ENCODE measurements at regions not wholly inside any gene's neighbourhood (a gene's known extent, or its start where the extent isn't known, plus 50 kb on each side); places are given as distances from the start of the nearest gene placed in this dataset.
"Not testable (repeated sequence)": the region's sequence is repeated elsewhere in the genome, so short reads cannot be mapped to it uniquely, and the experiment has no call there.

DNA sequence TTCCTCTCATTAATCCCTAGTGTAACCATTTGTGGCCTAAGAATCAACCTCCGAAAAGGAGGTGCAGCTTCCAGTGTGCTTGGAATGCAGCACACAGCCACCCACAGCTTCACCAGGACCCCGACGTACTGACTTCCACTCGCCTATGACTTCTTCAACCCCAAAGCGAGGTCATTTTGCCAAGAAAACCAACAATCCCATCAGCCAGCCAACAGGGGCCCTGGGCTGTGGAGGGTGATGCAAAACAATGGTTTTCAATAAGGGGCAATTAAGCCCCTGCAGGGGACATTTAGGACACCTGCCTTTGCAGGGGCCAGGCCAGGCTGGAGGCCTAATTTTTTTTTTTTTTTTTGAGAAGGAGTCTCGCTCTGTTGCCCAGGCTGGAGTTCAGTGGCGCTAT is 158.1 kb upstream of the SKOR2 start:
- no peak for DNase-seq (ENCODE audit: low spot score)

DNA sequence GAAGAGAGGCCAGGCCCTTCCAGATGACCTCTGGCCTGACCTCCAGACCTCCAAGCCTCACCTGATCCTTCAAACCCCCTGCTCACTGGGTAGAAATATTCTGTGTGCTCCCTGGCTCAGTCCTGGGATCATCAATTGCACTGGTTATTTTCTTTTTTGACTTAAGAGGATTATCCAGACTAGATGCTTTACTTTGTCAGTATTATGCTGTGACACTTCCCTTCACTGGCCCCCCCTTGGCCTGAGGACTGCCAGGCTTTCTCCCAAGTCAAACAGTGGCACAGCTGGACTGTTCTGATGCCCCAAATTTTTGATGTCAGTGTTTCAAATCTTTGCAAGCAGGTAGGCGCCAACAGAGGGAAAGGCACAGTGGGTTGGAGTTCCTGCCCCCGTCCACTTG is 156.3 kb upstream of the SKOR2 start:
- no peak for DNase-seq (ENCODE audit: low spot score)

DNA sequence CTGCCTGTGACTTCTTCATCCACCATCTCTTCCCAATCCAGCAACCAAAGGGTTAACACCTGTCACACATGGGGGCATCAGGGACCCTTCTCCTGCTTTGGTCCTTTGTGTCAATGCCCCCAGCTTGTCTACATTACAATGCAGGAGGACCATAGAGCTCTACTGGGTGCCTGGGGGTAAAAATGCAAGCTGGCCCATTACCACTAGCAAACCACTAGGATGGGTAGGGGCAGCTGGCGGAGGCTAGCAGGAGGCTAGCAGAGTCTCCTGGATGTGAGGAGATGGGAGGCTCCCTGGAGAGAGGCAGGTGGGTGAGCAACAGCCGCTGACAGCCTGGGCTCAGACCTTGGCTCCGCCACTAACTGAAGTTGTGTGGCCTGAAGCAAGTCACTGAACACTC is 153.4 kb upstream of the SKOR2 start:
- DNase-seq (ENCODE audit: low spot score), result no peak

GRCh38 chr18:47403949-47404348 is 152.5 kb upstream of the SKOR2 start:
- no peak for DNase-seq (ENCODE audit: low spot score)

DNA sequence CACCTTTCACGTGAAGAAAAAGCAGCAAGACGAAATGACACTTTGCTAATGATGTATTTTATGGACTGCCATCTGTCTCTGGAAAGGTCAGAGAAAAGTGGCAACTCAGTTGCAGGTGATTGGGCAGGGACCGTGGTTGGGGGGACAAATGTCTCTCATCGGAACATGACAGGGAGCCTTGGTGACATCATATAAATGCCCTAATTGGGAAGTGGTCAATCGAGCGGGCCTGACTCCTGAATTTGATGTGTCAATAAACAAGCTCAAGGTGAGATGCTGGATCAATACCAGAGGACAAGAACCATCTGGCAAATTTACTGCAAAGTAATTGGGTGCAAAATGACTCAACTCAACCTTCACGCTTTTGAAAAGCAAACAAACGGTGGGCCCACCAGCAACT is 151.9 kb upstream of the SKOR2 start:
- no peak for DNase-seq (ENCODE audit: low spot score)

DNA sequence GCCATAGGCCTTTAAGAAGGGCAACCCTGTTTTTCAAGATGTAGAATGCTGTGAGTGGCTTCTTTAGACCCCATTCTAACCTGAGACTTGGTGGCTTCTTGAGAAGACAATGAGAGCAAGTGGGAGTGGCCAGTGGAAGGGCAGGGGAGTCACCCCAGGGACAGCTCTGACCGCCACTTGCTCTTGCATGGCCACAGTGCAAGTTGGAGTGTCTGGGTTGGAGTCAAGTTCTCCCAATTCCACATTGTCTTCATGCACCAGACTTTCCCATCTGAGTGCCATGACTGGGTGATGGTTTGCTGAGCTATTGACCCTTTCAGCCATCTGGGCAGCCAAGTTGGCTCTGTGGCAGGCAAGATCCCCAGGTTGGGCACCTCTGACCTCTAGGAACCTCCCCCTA is 148.0 kb upstream of the SKOR2 start:
- DNase-seq (ENCODE audit: low spot score), result no peak

GRCh38 chr18:47397671-47398319 is 146.3 kb upstream of the SKOR2 start:
- DNase-seq (ENCODE audit: low spot score), result no peak

DNA sequence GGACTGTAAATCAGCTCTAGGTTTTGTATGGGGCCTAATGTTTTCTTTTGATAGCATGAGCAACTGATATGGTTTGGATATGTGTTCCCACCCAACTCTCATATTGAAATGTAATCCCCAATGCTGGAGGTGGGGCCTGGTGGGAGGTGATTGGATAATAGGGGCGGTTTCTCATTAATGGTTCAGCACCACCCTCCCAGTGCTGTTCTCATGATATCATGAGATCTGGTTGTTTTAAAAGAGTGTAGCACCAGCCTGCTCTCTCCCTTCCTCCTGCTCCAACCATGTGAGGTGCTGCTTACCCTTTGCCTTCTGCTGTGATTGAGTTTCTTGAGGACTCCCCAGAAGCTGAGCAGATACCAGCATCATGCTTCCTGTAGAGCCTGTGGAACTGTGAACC is 140.2 kb upstream of the SKOR2 start:
- no peak for DNase-seq (ENCODE audit: low spot score)

DNA sequence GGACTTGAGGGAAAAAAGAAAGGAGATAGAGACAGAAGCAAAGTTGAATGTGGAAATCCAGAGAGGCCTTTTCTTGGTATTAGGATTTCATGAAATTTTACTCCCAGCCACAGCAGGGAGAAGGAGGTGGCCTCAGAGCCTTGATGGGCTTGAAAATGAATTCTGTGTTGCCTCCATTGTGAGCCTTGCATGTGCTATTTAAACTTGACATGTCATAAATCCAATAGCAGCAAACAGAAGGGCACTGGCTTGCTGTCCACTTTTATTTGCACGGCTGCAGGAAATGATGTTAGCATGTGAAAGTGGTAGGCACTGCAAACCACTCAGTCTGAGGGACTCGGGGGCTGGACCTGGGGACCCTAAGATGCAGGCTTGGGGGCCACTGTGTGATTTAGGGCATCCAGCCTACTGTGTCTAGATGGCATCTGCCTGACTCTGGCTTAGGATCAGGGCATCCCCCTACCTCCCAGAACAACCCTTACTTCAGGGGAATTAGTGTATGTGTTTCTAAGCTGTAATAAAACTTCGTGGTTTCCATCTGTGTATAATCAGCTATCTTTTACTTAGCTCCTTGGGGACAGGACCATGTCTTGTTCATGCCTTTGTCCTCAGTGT is 139.1 kb upstream of the SKOR2 start:
- DNase-seq (ENCODE audit: low spot score), result no peak

GRCh38 chr18:47389210-47389609 is 137.8 kb upstream of the SKOR2 start:
- no peak for DNase-seq (ENCODE audit: low spot score)

DNA sequence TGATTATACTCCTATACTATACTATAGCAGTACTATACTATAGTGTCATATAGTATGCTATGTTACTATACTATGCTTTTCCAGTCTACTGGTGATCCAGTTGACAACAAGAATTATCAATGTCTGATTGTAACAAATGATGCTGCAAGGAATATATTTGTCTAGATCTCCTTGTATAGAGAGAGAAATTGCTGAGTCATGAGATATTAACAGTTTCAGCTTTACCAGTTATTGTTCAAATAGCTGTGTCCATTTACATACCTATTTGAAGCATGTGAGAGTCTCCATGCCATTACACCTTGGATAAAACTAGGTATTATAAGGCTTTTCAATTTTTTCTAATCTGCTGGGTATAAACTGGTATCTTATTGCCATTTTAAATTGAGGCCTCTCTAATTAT is 136.4 kb upstream of the SKOR2 start:
- DNase-seq (ENCODE audit: low spot score), result no peak

DNA sequence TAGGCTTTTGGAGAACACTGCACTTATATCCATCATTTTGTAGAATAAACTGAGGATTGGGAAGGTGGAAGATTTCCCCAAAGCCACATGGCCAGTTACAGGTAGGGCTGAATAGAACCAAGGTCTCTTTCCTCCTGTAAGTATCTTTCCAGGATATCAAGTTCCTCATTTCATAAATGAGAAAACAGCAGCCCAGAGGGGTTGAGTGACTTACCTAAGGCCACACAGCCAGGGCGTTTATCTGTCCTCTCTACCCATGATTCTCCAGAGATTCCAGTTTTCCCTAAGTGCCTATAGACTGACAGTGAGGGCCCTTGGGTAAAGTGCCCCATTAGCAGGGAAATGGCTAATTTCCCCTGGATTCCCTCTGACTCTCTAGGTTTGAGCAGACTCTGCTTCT is 132.3 kb upstream of the SKOR2 start:
- no peak for DNase-seq (ENCODE audit: low spot score)

DNA sequence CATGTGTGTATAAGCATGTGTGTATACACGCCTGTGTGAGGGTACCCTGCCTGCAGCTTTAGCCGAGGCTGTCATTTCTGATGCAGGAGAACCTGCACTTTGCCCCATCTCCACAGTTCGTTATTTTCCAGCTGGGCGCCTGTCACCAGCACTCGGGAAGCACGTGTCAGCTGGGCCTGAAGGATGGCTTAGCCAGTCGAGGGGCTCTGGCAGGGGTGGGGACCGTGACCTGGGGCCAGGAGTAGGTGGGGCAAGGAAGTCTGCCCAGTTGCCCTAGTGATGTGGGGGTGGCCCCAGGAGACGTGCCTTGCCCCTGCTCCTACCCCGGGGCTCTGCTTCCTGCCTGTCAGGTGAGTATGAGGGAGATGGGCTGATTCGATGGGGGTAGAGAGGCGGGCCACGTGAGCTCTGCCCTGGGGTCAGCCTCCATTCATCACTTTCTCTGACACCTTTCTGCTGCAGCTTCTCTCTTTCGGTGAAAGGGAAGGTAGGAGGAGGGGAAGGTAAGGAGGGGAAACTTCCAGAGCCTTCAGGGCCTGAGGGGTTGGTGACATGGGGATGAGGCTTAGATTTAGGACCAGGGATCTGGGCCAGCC is 130.6 kb upstream of the SKOR2 start:
- DNase-seq (ENCODE audit: low spot score), result no peak

DNA sequence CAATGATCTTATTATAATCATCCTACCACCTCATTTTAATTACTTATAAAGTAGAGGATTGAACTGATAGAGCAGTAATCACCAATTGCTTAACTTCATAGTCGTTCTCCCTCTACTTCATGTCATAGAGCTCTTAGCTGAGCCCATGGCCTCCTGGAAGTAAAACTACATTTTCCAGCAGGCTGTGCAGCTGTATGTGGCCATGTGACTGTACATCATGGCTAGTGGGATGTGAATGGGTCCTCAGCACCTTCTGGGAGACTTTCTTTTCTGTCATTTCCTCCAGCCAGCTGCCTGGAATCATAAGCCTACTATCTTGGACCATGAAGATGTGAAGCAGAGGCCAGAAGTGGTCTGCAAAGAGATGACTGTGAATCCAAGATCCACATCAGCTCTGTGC is 128.7 kb upstream of the SKOR2 start:
- no peak for DNase-seq (ENCODE audit: low spot score)

- DNase-seq (ENCODE audit: low spot score), result no peak
Observed at GRCh38 chr18:47373465-47373864, 122.0 kb upstream of the SKOR2 start.

DNA sequence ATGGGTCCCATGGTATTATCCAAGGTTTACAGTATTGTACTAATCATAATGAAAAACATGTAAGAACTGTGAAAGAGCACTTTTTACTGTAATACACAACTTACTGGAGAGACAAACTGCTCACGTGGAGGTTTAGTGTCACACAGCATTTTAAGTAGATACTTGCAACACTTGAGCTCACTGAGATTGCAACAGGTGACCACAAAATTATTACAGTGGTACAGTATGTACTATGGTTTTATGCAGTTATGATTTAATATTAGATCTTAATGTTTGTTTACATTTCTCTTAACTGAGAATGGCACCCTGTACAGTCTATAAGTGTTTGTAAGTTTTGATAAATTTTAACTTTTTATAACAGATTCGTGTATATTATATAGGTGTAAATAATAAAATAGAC is 118.6 kb upstream of the SKOR2 start:
- no peak for DNase-seq (ENCODE audit: low spot score)

- not testable (repeated sequence) for DNase-seq (ENCODE audit: low spot score)
Observed at GRCh38 chr18:47354061-47354460, 102.6 kb upstream of the SKOR2 start.

DNA sequence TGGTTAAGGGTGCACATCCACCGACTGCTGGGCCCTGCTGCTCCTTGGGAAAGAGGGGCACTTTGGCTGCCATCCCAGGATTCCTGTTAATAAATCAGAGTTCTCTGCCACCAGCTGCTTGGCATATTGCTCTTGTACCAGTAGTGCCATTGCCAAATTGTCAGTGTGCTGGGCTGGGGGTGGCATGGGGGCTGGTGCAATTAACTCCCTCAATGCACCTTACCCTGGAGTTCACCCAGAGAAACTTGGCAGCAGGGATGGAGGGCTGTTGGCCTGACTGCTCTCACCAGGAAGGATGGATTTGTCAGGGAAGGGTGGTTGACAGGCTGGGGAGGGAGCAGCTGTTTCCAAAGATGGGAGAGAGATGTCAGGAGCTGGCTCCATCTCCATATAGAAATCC is 94.6 kb upstream of the SKOR2 start:
- DNase-seq (ENCODE audit: low spot score), result no peak

DNA sequence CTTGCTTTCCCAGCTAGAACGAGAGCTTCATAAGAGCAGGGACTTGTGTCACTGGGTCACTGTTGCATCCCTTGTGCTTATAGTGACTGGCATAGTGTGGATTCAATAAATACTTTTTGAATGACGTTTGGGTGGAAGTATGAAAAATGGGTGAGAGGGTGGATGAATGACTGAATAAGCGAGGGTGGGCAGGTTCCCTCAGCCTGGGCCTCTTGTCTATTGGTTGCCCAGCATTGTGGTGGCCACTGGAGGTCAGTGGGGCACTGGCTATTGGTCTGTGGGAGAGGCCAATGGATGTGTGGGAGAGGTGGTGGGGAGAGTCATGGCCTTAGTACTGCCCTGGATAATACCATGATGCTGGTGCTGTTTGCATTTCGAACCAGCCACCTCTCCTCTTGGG is 93.8 kb upstream of the SKOR2 start:
- DNase-seq (ENCODE audit: low spot score), result no peak

DNA sequence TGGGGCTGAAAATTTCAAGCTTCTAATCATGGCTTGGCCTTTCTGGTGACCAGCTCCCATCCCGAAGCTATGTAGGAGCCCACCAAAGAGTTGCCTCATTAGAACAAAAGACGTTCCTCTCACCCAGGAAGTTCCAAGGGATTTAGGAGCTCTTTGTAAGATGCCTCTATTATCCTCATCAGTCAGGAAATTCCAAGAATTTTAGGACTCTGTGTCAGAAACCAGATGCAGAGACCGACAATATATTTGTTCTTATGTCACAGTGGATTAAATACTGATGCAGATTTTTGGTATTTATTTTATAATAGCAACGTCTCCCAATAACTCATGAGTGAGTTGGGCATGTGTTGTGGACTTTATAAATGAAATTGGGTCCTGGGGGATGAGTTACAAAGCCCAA is 91.8 kb upstream of the SKOR2 start:
- no peak for DNase-seq (ENCODE audit: low spot score)

- DNase-seq (ENCODE audit: low spot score), result no peak
Observed at GRCh38 chr18:47342566-47342965, 91.1 kb upstream of the SKOR2 start.

GRCh38 chr18:47341678-47342077 is 90.2 kb upstream of the SKOR2 start:
- DNase-seq (ENCODE audit: low spot score), result no peak

DNA sequence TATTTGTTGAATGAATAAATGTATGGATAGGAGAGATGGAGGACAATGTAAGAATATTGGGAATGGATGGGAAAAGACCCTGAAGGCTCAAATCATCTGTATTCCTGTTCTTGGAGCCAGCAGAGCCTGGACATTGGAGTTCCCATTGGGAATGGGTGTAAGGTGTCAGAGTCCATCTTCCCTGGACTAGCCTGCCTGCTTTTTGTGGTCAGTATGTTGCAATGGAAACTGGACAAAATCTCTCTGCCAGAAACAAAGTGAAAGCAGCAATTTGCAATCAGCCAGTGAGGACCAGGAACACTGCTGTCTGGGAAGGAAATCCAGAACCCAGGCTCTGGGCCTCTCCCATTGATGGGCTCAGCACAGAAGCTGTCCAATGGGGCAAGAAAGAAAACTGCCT is 83.5 kb upstream of the SKOR2 start:
- no peak for DNase-seq (ENCODE audit: low spot score)

Measured in COLO829 (cell line).